Lower leg skin (tissue), 3 donors: ENCODE measurements at regions not wholly inside any gene's neighbourhood (a gene's known extent, or its start where the extent isn't known, plus 50 kb on each side); places are given as distances from the start of the nearest gene placed in this dataset.

Experiments used
- POLR2A ChIP-seq, 2 donors: fragments of 450-650 bp; IDR thresholded peaks; one replicate each; pipeline ENCODE4 v1.6.1; 2016 to 2017; ENCODE audit warnings: antibody characterized with exemption in 2 of 2, mild to moderate bottlenecking in 1 of 2, moderate library complexity in 1 of 2
- TF ChIP-seq, protein P1 (sequence below), 3 donors: fragments of 450-650 bp; IDR thresholded peaks; one replicate each; pipeline ENCODE4 v1.5.1; 2016; ENCODE audit warnings: antibody characterized with exemption in 3 of 3, mild to moderate bottlenecking in 3 of 3, moderate library complexity in 2 of 3

DNA sequence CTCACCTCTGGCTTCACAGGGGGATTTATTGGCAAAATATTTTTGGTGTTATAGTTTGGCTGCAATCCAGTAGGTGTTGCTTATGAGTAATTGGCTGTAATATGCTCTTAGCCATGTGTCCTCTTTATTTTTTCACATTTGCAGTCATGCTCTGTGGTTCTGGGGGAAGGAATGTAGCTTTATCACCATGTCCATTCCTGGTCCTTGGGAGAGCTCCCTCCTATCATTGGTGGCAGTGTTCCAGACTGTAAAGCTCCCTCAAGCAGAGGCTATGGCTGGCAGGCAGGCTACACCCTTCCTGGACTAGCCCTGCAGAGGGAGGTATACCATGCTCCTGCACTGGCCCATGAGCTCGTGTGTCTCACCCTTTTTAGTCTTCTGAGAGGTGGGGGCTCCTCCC is 120.0 kb upstream of the FSIP2 start:
- TF ChIP-seq POLR2A (IDR thresholded peaks at IDR 0.05): no peak
- TF ChIP-seq, protein P1, sequence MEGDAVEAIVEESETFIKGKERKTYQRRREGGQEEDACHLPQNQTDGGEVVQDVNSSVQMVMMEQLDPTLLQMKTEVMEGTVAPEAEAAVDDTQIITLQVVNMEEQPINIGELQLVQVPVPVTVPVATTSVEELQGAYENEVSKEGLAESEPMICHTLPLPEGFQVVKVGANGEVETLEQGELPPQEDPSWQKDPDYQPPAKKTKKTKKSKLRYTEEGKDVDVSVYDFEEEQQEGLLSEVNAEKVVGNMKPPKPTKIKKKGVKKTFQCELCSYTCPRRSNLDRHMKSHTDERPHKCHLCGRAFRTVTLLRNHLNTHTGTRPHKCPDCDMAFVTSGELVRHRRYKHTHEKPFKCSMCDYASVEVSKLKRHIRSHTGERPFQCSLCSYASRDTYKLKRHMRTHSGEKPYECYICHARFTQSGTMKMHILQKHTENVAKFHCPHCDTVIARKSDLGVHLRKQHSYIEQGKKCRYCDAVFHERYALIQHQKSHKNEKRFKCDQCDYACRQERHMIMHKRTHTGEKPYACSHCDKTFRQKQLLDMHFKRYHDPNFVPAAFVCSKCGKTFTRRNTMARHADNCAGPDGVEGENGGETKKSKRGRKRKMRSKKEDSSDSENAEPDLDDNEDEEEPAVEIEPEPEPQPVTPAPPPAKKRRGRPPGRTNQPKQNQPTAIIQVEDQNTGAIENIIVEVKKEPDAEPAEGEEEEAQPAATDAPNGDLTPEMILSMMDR (IDR thresholded peaks at IDR 0.05): no peak
